Activated CD8-positive, alpha-beta T cell treated with anti-CD3 and anti-CD28 coated beads for 36 hours (primary cell): ENCODE measurements at regions not wholly inside any gene's neighbourhood (a gene's known extent, or its start where the extent isn't known, plus 50 kb on each side); places are given as distances from the start of the nearest gene placed in this dataset.
A peak's percentile ranks its signal among the peaks of the same experiment; 100 is the strongest.
"Not testable (repeated sequence)": the region's sequence is repeated elsewhere in the genome, so short reads cannot be mapped to it uniquely, and the experiment has no call there.

Experiments used
- ATAC-seq: fragments of 200-7000 bp; cut with Tn5 transposase; one replicate; pipeline ENCODE4 v1.10.0; 2021; ENCODE audit warnings: mild to moderate bottlenecking, moderate library complexity
- CTCF ChIA-PET: fragments of 350-600 bp; sonication (Branson Sonifier 250); formaldehyde crosslinking; loops from one replicate; lab custom pipeline; 2021; ENCODE audit warnings: antibody characterized with exemption; lab: Charles Lee
- POLR2A ChIA-PET: fragments of 350-600 bp; sonication (Branson Sonifier 250); formaldehyde crosslinking; loops from one replicate; lab custom pipeline; 2021; ENCODE audit warnings: antibody characterized with exemption; lab: Charles Lee
- DNase-seq: peaks from one replicate; pipeline ENCODE4 v3.0.0-alpha.2; 2020
- H3K27ac Mint-ChIP-seq: one replicate; pipeline ENCODE4 v1.8.0; 2021; ENCODE audit warnings: mild to moderate bottlenecking, mixed read lengths
- H3K27me3 Mint-ChIP-seq: one replicate; pipeline ENCODE4 v1.8.0; 2021; ENCODE audit warnings: mixed read lengths
- H3K36me3 Mint-ChIP-seq: one replicate; pipeline ENCODE4 v1.8.0; 2021; ENCODE audit warnings: low read depth, mixed read lengths
- H3K4me1 Mint-ChIP-seq: one replicate; pipeline ENCODE4 v1.8.0; 2021; ENCODE audit warnings: low read depth, mixed read lengths
- H3K4me3 Mint-ChIP-seq: one replicate; pipeline ENCODE4 v1.8.0; 2021; ENCODE audit warnings: mild to moderate bottlenecking, moderate library complexity, mixed read lengths
- H3K9me3 Mint-ChIP-seq: one replicate; pipeline ENCODE4 v1.8.0; 2021; ENCODE audit warnings: mixed read lengths
- CTCF ChIP-seq: fragments of 200-600 bp; IDR thresholded peaks from one replicate; pipeline ENCODE4 v1.8.0; 2022; ENCODE audit warnings: antibody characterized with exemption, mild to moderate bottlenecking
- intact Hi-C: fragments of 100-400 bp; cut with micrococcal nuclease; formaldehyde crosslinking; loops from one replicate; pipeline ENCODE4 v1.10.0; 2022

DNA sequence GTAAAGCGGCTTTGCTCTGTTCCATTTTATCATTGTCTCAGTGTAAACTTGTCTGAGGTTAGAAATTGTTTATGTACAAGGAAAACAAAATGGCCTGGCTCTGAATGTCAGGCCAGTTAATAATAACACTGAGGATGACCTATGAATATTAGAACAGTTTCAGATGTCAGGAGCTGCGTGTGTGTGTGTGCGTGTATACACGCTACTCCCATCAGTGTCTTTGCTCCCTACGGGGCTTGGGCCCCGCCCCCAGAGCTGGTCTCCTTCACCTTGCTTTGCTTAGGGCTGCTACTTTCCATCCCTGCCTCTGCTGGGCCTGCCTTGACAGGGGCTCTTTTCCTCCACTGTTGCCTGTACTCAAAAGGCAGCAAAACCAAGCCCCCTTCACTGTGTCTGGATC, 142.3 kb upstream of the BET1 start:
- Mint-ChIP-seq H3K9me3 (no peaks in the 10 kb centered on the region), H3K36me3 (no peaks in the 10 kb centered on the region), H3K4me3 (no peak overlapping the region), H3K27ac (no peak overlapping the region), H3K4me1 (no peaks in the 10 kb centered on the region), H3K27me3 (peaks cover 9% of the 10 kb centered on the region)
- intact Hi-C loops: no loop called here
- ChIA-PET CTCF (interaction anchor here (1.1 kb wide), 1 partner anchor 11 kb away, joined by 3 read pairs; no protein-coding TSS in a partner anchor), POLR2A (no interaction called here)
- DNase-seq (no peak), ATAC-seq (no peak)
- TF ChIP-seq CTCF: no peak

DNA sequence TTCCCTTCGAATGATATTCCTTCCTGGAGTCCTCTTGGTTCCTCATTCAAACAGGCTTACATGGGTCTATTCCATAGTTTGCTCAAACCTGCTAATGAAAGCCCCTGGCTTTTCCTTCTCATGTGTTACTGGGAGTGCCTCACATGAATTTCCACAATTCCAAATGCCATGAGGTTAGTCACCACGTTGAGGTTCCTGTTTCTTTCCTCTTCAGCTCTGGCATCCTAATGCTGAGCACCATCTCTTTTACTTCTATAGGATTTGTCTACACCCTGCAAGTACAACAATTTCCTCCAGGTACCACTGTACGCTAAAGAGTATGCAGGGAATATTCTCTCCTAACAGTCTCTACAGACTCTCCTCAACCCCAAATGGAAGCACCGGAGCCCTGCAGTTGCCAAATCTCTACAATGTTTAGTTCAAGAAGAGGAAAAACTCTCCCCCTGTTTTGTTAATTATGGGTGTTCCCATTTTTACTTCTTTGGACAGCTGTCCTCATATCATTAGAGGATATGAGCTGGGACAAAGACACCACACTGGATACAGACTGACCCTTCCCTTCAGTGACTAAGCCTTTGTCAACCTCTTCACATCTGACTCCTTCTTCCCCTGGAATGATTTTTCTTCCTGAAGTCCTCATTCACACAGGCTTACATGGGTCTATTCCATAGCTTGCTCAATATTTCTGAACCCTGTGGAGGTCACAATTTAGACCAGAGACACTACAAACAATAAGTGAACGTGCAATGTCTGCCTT, 145.8 kb upstream of the BET1 start:
- H3K36me3 Mint-ChIP-seq: no peaks in the 10 kb centered on the region
- no peaks in the 10 kb centered on the region for H3K9me3 Mint-ChIP-seq
- H3K27me3 Mint-ChIP-seq: peaks cover 9% of the 10 kb centered on the region
- intact Hi-C loops: no loop called here
- DNase-seq (no peak), ATAC-seq (no peak)
- CTCF ChIA-PET: no interaction called here
- H3K4me3 Mint-ChIP-seq: no peak overlapping the region
- H3K4me1 Mint-ChIP-seq: no peaks in the 10 kb centered on the region
- no peak overlapping the region for H3K27ac Mint-ChIP-seq
- POLR2A ChIA-PET: no interaction called here
- TF ChIP-seq CTCF: no peak

DNA sequence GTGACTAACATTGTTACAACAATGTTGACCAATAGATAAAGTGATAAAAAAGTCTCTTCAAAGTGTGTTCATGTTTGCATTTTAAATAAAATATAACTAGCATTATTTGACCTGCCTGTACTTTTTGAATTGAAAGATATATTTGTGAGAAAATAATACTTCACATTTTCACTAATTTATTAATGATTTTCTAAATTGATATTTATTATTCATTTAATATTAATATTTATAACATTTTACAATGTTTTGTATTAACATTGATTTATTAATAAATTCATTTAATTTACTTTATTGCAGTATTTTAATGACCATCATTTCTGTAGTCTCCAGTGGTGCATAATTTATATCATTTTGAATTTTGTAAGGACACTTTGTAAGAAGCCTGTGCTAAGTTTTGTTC, 150.0 kb upstream of the BET1 start:
- POLR2A ChIA-PET: no interaction called here
- DNase-seq: no peak

GRCh38 chr7:94154858-94155257, 150.7 kb upstream of the BET1 start:
- DNase-seq (no peak), ATAC-seq (no peak)
- ChIA-PET POLR2A (no interaction called here), CTCF (no interaction called here)
- Mint-ChIP-seq H3K27me3 (no peaks in the 10 kb centered on the region), H3K27ac (no peak overlapping the region), H3K4me1 (no peaks in the 10 kb centered on the region), H3K4me3 (no peak overlapping the region), H3K36me3 (no peaks in the 10 kb centered on the region), H3K9me3 (no peaks in the 10 kb centered on the region)
- intact Hi-C loops: no loop called here
- TF ChIP-seq CTCF: no peak

More for the DNA sequence above, 150.0 kb upstream of the BET1 start:
- Mint-ChIP-seq H3K36me3 (no peaks in the 10 kb centered on the region), H3K4me1 (no peaks in the 10 kb centered on the region), H3K27me3 (peaks cover 3% of the 10 kb centered on the region), H3K9me3 (no peaks in the 10 kb centered on the region), H3K27ac (no peak overlapping the region), H3K4me3 (no peak overlapping the region)
- no peak for TF ChIP-seq CTCF
- intact Hi-C loops: no loop called here
- ATAC-seq: no peak
- CTCF ChIA-PET: no interaction called here

DNA sequence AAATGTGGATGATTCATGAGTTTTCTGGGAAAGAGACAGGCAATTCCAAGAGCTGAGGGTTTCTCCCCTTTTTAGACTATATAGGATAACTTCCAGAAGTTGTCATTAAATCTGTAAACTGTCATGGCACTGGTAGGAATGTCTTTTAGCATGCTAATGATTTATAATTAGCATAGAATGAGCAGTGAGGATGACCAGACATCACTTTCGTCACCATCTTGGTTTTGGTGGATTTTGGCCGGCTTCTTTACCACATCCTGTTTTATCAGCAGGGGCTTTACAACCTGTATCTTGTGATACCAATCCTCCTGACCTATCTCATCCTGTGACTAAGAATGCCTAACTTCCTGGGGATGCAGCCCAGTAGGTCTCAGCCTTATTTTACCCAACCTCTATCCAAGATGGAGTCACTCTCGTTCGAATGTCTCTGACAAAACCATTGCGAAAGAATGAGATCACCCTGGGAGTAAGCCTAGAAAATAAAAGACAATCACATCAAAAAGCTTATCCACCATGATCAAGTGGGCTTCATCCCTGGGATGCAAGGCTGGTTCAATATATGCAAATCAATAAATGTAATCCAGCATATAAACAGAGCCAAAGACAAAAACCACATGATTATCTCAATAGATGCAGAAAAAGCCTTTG, 153.6 kb upstream of the BET1 start:
- CTCF ChIA-PET, H3K36me3 Mint-ChIP-seq, H3K4me3 Mint-ChIP-seq, intact Hi-C loops, POLR2A ChIA-PET, H3K27ac Mint-ChIP-seq, H3K27me3 Mint-ChIP-seq, H3K9me3 Mint-ChIP-seq, H3K4me1 Mint-ChIP-seq: not testable (repeated sequence)
- DNase-seq (peak; percentile 12), ATAC-seq (peak; percentile 13)
